Neural cell (in vitro differentiated cells): ENCODE measurements at regions not wholly inside any gene's neighbourhood (a gene's known extent, or its start where the extent isn't known, plus 50 kb on each side); places are given as distances from the start of the nearest gene placed in this dataset.

ENCODE experiments used
- H2AFZ ChIP-seq: fragments of 200-600, 300-800 bp; sonication (generic), shearing (Covaris generic); 2 replicates; pipeline ENCODE4 v1.6.0; 2014; ENCODE audit warnings: low read depth, mild to moderate bottlenecking, antibody characterized with exemption, low read length, moderate library complexity
- H3F3A ChIP-seq: fragments of 200-600 bp; shearing (Covaris generic); 2 replicates; pipeline ENCODE4 v1.6.1; 2016; ENCODE audit warnings: mild to moderate bottlenecking, moderate library complexity, mixed read lengths, antibody characterized with exemption, low read length; ENCODE audit not compliant: insufficient read depth, poor library complexity, severe bottlenecking
- H3K27ac ChIP-seq: fragments of 200-600, 300-800 bp; sonication (generic), shearing (Covaris generic); 2 replicates; pipeline ENCODE4 v1.5.1; 2014; ENCODE audit warnings: mild to moderate bottlenecking, low read length, moderate library complexity
- H3K27me3 ChIP-seq: fragments of 300-800, 200-600 bp; sonication (generic), shearing (Covaris generic); 2 replicates; pipeline ENCODE4 v1.6.0; 2014; ENCODE audit warnings: mild to moderate bottlenecking, low read depth, low read length, moderate library complexity; ENCODE audit not compliant: insufficient read depth
- H3K36me3 ChIP-seq: fragments of 300-800, 200-600 bp; sonication (generic), shearing (Covaris generic); 2 replicates; pipeline ENCODE4 v1.5.1; 2014; ENCODE audit warnings: mild to moderate bottlenecking, antibody characterized with exemption, low read length, moderate library complexity; ENCODE audit not compliant: insufficient read depth
- H3K4me2 ChIP-seq: fragments of 300-800, 200-600 bp; sonication (generic), shearing (Covaris generic); 2 replicates; pipeline ENCODE4 v1.6.0; 2014; ENCODE audit warnings: mild to moderate bottlenecking, low read length
- H3K4me3 ChIP-seq: fragments of 300-800, 200-600 bp; sonication (generic), shearing (Covaris generic); 2 replicates; pipeline ENCODE4 v1.5.1; 2014; ENCODE audit warnings: mild to moderate bottlenecking, low read length, moderate library complexity
- H3K79me2 ChIP-seq: fragments of 200-600 bp; shearing (Covaris generic); replicated peaks from 2 replicates; pipeline ENCODE4 v1.6.0; 2014; ENCODE audit warnings: mild to moderate bottlenecking, low read length, moderate library complexity; ENCODE audit not compliant: insufficient read depth
- H3K9ac ChIP-seq: fragments of 300-800, 200-600 bp; sonication (generic), shearing (Covaris generic); 2 replicates; pipeline ENCODE4 v1.6.1; 2016; ENCODE audit warnings: mild to moderate bottlenecking, low read length, mixed read lengths
- H3K9me2 ChIP-seq: fragments of 200-600 bp; shearing (Covaris generic); 2 replicates; pipeline ENCODE4 v1.6.1; 2016; ENCODE audit warnings: mild to moderate bottlenecking, low read length, mixed read lengths; ENCODE audit not compliant: insufficient read depth
- H3K9me3 ChIP-seq: fragments of 200-600, 300-800 bp; sonication (generic), shearing (Covaris generic); 2 replicates; pipeline ENCODE4 v1.6.1; 2016; ENCODE audit warnings: mild to moderate bottlenecking, mixed run types, low read length, moderate library complexity, mixed read lengths
- H4K20me1 ChIP-seq: fragments of 200-600 bp; shearing (Covaris generic); 2 replicates; pipeline ENCODE4 v1.6.1; 2016; ENCODE audit warnings: mild to moderate bottlenecking, mixed run types; ENCODE audit not compliant: insufficient read depth
- CTCF ChIP-seq: fragments of 450-650 bp; IDR thresholded peaks from 2 replicates; pipeline ENCODE4 v1.5.1; 2014; ENCODE audit warnings: antibody characterized with exemption, mild to moderate bottlenecking, moderate library complexity; ENCODE audit not compliant: poor library complexity, severe bottlenecking
- EP300 ChIP-seq: fragments of 450-650 bp; conservative IDR thresholded peaks from 2 replicates; pipeline ENCODE4 v1.6.1; 2014; ENCODE audit warnings: antibody characterized with exemption, mild to moderate bottlenecking, moderate library complexity; ENCODE audit not compliant: poor library complexity, severe bottlenecking
- EZH2 ChIP-seq: fragments of 200-600, 300-800 bp; shearing (Covaris generic), sonication (generic); IDR thresholded peaks from 2 replicates; pipeline ENCODE4 v1.6.1; 2014; ENCODE audit warnings: antibody characterized with exemption, low read length, borderline replicate concordance, mild to moderate bottlenecking; ENCODE audit not compliant: insufficient read depth, poor library complexity, severe bottlenecking
- MXI1 ChIP-seq: fragments of 450-650 bp; conservative IDR thresholded peaks from 2 replicates; pipeline ENCODE4 v1.6.1; 2014; ENCODE audit warnings: antibody characterized with exemption, mild to moderate bottlenecking; ENCODE audit not compliant: poor library complexity, severe bottlenecking
- POLR2AphosphoS5 ChIP-seq: IDR thresholded peaks from 2 replicates; pipeline ENCODE4 v1.6.1; 2012
- RAD21 ChIP-seq: fragments of 450-650 bp; conservative IDR thresholded peaks from 2 replicates; pipeline ENCODE4 v1.6.1; 2014; ENCODE audit warnings: antibody characterized with exemption, mild to moderate bottlenecking, moderate library complexity
- REST ChIP-seq: IDR thresholded peaks from 2 replicates; pipeline ENCODE4 v1.6.1; 2012; ENCODE audit warnings: borderline replicate concordance
- SMC3 ChIP-seq: fragments of 450-650 bp; conservative IDR thresholded peaks from 2 replicates; pipeline ENCODE4 v1.6.1; 2014; ENCODE audit warnings: antibody characterized with exemption, mild to moderate bottlenecking, moderate library complexity; ENCODE audit not compliant: poor library complexity
- TAF1 ChIP-seq: IDR thresholded peaks from 2 replicates; pipeline ENCODE4 v1.6.1; 2012; ENCODE audit warnings: low read depth

- no peaks in the 10 kb centered on the region for H4K20me1 ChIP-seq
- H3K4me3 ChIP-seq = no peak overlapping the region
- H3K4me2 ChIP-seq = no peak overlapping the region
- no peak overlapping the region for H2AFZ ChIP-seq
- TF ChIP-seq CTCF = no peak
- no peak for TF ChIP-seq EZH2
- TF ChIP-seq POLR2AphosphoS5 = no peak
- no peak for TF ChIP-seq RAD21
- TF ChIP-seq TAF1 = no peak
- TF ChIP-seq MXI1 = no peak
- no peak for TF ChIP-seq SMC3
- TF ChIP-seq EP300 = no peak
- TF ChIP-seq REST = no peak
- no peaks in the 10 kb centered on the region for H3F3A ChIP-seq
- H3K9me3 ChIP-seq = no peaks in the 10 kb centered on the region
- H3K9ac ChIP-seq = no peak overlapping the region
- no peaks in the 10 kb centered on the region for H3K36me3 ChIP-seq
- no peak overlapping the region for H3K27ac ChIP-seq
- no peaks in the 10 kb centered on the region for H3K9me2 ChIP-seq
- no peaks in the 10 kb centered on the region for H3K27me3 ChIP-seq
- no peaks in the 10 kb centered on the region for H3K79me2 ChIP-seq
Measured at GRCh38 chr10:57225920-57226319, 864.9 kb upstream of the ZWINT start.

- H3K27me3 ChIP-seq = no peaks in the 10 kb centered on the region
- TF ChIP-seq RAD21 = no peak
- no peak for TF ChIP-seq EP300
- no peak for TF ChIP-seq MXI1
- TF ChIP-seq REST = no peak
- TF ChIP-seq TAF1 = no peak
- no peak for TF ChIP-seq CTCF
- no peak for TF ChIP-seq SMC3
- TF ChIP-seq EZH2 = no peak
- TF ChIP-seq POLR2AphosphoS5 = no peak
- no peaks in the 10 kb centered on the region for H4K20me1 ChIP-seq
- no peak overlapping the region for H3K4me2 ChIP-seq
- H3K4me3 ChIP-seq = no peak overlapping the region
- H3K36me3 ChIP-seq = no peaks in the 10 kb centered on the region
- no peak overlapping the region for H3K9ac ChIP-seq
- no peaks in the 10 kb centered on the region for H3F3A ChIP-seq
- no peak overlapping the region for H2AFZ ChIP-seq
- H3K27ac ChIP-seq = no peak overlapping the region
- no peaks in the 10 kb centered on the region for H3K9me3 ChIP-seq
- H3K9me2 ChIP-seq = no peaks in the 10 kb centered on the region
- no peaks in the 10 kb centered on the region for H3K79me2 ChIP-seq
Measured at GRCh38 chr10:57224811-57225210, 863.8 kb upstream of the ZWINT start.
